ENCODE measurements at regions not wholly inside any gene's neighbourhood (a gene's known extent, or its start where the extent isn't known, plus 50 kb on each side); places are given as distances from the start of the nearest gene placed in this dataset.

- TF ChIP-seq CTCF (IDR thresholded peaks at IDR 0.05) = no peak
- TF ChIP-seq POLR2AphosphoS5 (IDR thresholded peaks at IDR 0.05) = no peak
- no peak for TF ChIP-seq POLR2A (IDR thresholded peaks at IDR 0.05)
Observed at GRCh38 chr6:2426561-2427340, 181.3 kb upstream of the GMDS start.
